Dedifferentiated amniotic fluid mesenchymal stem cell (primary cell): ENCODE measurements at regions not wholly inside any gene's neighbourhood (a gene's known extent, or its start where the extent isn't known, plus 50 kb on each side); places are given as distances from the start of the nearest gene placed in this dataset.

Experiments used
- DNase-seq: peaks from one replicate; pipeline ENCODE4 v3.0.0-alpha.2; 2016; ENCODE audit errors: extremely low spot score

- DNase-seq, result no peak
Measured at GRCh38 chr6:80460257-80460865, 353.9 kb downstream of the BCKDHB start.

GRCh38 chr6:80457439-80457933 lies 351.0 kb downstream of the BCKDHB start:
- DNase-seq, result peak; percentile 94

GRCh38 chr6:80456724-80457438 lies 350.4 kb downstream of the BCKDHB start:
- no peak for DNase-seq

- DNase-seq, result no peak
Measured at GRCh38 chr6:80454661-80455365, 348.3 kb downstream of the BCKDHB start.

GRCh38 chr6:80454197-80454596 lies 347.7 kb downstream of the BCKDHB start:
- DNase-seq, result peak; percentile 81

GRCh38 chr6:80449726-80450125 lies 343.3 kb downstream of the BCKDHB start:
- DNase-seq, result no peak

GRCh38 chr6:80446454-80447045 lies 340.1 kb downstream of the BCKDHB start:
- DNase-seq, result no peak

- no peak for DNase-seq
Measured at GRCh38 chr6:80445751-80446150, 339.3 kb downstream of the BCKDHB start.

GRCh38 chr6:80442366-80442765 lies 335.9 kb downstream of the BCKDHB start:
- DNase-seq, result no peak

GRCh38 chr6:80441131-80441530 lies 334.7 kb downstream of the BCKDHB start:
- DNase-seq, result no peak

- no peak for DNase-seq
Measured at GRCh38 chr6:80440496-80441115, 334.1 kb downstream of the BCKDHB start.

GRCh38 chr6:80439721-80440470 lies 333.4 kb downstream of the BCKDHB start:
- no peak for DNase-seq

GRCh38 chr6:80438772-80439171 lies 332.3 kb downstream of the BCKDHB start:
- peak; percentile 93 for DNase-seq

GRCh38 chr6:80437801-80438200 lies 331.3 kb downstream of the BCKDHB start:
- no peak for DNase-seq

- DNase-seq, result peak; percentile 22
Measured at GRCh38 chr6:80437221-80437620, 330.8 kb downstream of the BCKDHB start.

- DNase-seq, result no peak
Measured at GRCh38 chr6:80436663-80437062, 330.2 kb downstream of the BCKDHB start.

GRCh38 chr6:80435457-80435856 lies 329.0 kb downstream of the BCKDHB start:
- DNase-seq, result no peak

GRCh38 chr6:80434691-80435350 lies 328.4 kb downstream of the BCKDHB start:
- DNase-seq, result no peak

GRCh38 chr6:80433673-80434025 lies 327.2 kb downstream of the BCKDHB start:
- no peak for DNase-seq

GRCh38 chr6:80433010-80433672 lies 326.7 kb downstream of the BCKDHB start:
- DNase-seq, result no peak
